Liver (tissue), 8 donors: ENCODE measurements at regions not wholly inside any gene's neighbourhood (a gene's known extent, or its start where the extent isn't known, plus 50 kb on each side); places are given as distances from the start of the nearest gene placed in this dataset.

ENCODE experiments used
- DNase-seq: peaks from one replicate; pipeline ENCODE4 v3.0.0-alpha.2; 2017; ENCODE audit warnings: low spot score
- H3K27ac ChIP-seq, 2 donors: one replicate each; pipeline ENCODE4 v1.7.0; 2013; ENCODE audit warnings: inconsistent platforms in 2 of 2, low read length in 2 of 2, control low read depth in 1 of 2, low read depth in 1 of 2, mild to moderate bottlenecking in 1 of 2
- H3K27me3 ChIP-seq, 4 donors: one replicate each; pipeline versions ENCODE4 v1.6.1 to v1.7.0; 2013; ENCODE audit warnings: low read length in 3 of 4, inconsistent platforms in 1 of 4, mild to moderate bottlenecking in 1 of 4, moderate library complexity in 1 of 4; ENCODE audit not compliant: control insufficient read depth in 4 of 4, insufficient read depth in 4 of 4
- H3K36me3 ChIP-seq, 4 donors: one replicate each; pipeline versions ENCODE4 v1.6.1 to v1.7.0; 2013; ENCODE audit warnings: low read length in 3 of 4, mild to moderate bottlenecking in 3 of 4, low read depth in 1 of 4, moderate library complexity in 1 of 4; ENCODE audit not compliant: control insufficient read depth in 4 of 4, insufficient read depth in 3 of 4
- H3K4me1 ChIP-seq, 4 donors: one replicate each; pipeline versions ENCODE4 v1.6.1 to v1.7.0; 2013; ENCODE audit warnings: low read length in 3 of 4, mild to moderate bottlenecking in 3 of 4, moderate library complexity in 1 of 4; ENCODE audit not compliant: control insufficient read depth in 4 of 4, insufficient read depth in 4 of 4
- H3K4me3 ChIP-seq, 3 donors: one replicate each; pipeline versions ENCODE4 v1.6.1 to v1.7.0; 2013; ENCODE audit warnings: low read length in 3 of 3, control low read depth in 1 of 3, low read depth in 1 of 3, mild to moderate bottlenecking in 1 of 3
- H3K9ac ChIP-seq, 2 donors: one replicate each; pipeline ENCODE4 v1.7.0; 2013; ENCODE audit warnings: low read length in 2 of 2, mild to moderate bottlenecking in 2 of 2, moderate library complexity in 2 of 2, control low read depth in 1 of 2, low read depth in 1 of 2
- H3K9me3 ChIP-seq, 4 donors: one replicate each; pipeline versions ENCODE4 v1.6.1 to v1.7.0; 2013; ENCODE audit warnings: low read length in 3 of 4; ENCODE audit not compliant: control insufficient read depth in 4 of 4
- EGR1 ChIP-seq, 2 donors: IDR thresholded peaks; 2 replicates each; pipeline ENCODE4 v1.6.1; 2016 to 2018; ENCODE audit warnings: antibody characterized with exemption in 2 of 2, low read depth in 2 of 2
- FOXA1 ChIP-seq: IDR thresholded peaks from 2 replicates; pipeline ENCODE4 v1.6.1; 2016; ENCODE audit warnings: antibody characterized with exemption
- FOXA2 ChIP-seq: IDR thresholded peaks from 2 replicates; pipeline ENCODE4 v1.6.1; 2016; ENCODE audit warnings: antibody characterized with exemption
- GABPA ChIP-seq, 2 donors: IDR thresholded peaks in 1 of 2; conservative IDR thresholded peaks in 1 of 2; 2 replicates each; pipeline ENCODE4 v1.6.1; 2016; ENCODE audit warnings: antibody characterized with exemption in 2 of 2, mild to moderate bottlenecking in 1 of 2, moderate library complexity in 1 of 2
- HNF4A ChIP-seq, 2 donors: conservative IDR thresholded peaks; 2 replicates each; pipeline ENCODE4 v1.6.1; 2016; ENCODE audit warnings: antibody characterized with exemption in 2 of 2, mild to moderate bottlenecking in 2 of 2
- HNF4G ChIP-seq: IDR thresholded peaks from 2 replicates; pipeline ENCODE4 v1.6.1; 2016; ENCODE audit warnings: antibody characterized with exemption
- JUND ChIP-seq, 2 donors: IDR thresholded peaks; 2 replicates each; pipeline ENCODE4 v1.6.1; 2016; ENCODE audit warnings: antibody characterized with exemption in 2 of 2
- NR2F2 ChIP-seq: IDR thresholded peaks from 2 replicates; pipeline ENCODE4 v1.6.1; 2016; ENCODE audit warnings: antibody characterized with exemption
- RAD21 ChIP-seq, 2 donors: IDR thresholded peaks; 2 replicates each; pipeline ENCODE4 v1.6.1; 2016; ENCODE audit warnings: antibody characterized with exemption in 2 of 2, mild to moderate bottlenecking in 2 of 2
- RXRA ChIP-seq, 2 donors: IDR thresholded peaks; 2 replicates each; pipeline ENCODE4 v1.6.1; 2017 to 2018; ENCODE audit warnings: antibody characterized with exemption in 2 of 2, mild to moderate bottlenecking in 1 of 2
- TAF1 ChIP-seq: conservative IDR thresholded peaks from 2 replicates; pipeline ENCODE4 v1.6.1; 2016; ENCODE audit warnings: antibody characterized with exemption, mild to moderate bottlenecking
- YY1 ChIP-seq: IDR thresholded peaks from 2 replicates; pipeline ENCODE4 v1.6.1; 2016; ENCODE audit warnings: antibody characterized with exemption, mild to moderate bottlenecking
- WGBS: extraction: QIAGEN DNeasy Blood & Tissue Kit; methylation state at CpG from one replicate; pipeline ENCODE4 v1.1.7; 2013; 5-methylcytosine and 5-hydroxymethylcytosine counted together
- TF ChIP-seq, protein P1 (sequence below): fragments of 150-350 bp; IDR thresholded peaks from 2 replicates; pipeline ENCODE4 v1.5.1; 2017; ENCODE audit warnings: improper control_type of control experiment, low read depth, low read length; ENCODE audit not compliant: missing input control
- TF ChIP-seq, protein P2 (sequence below): IDR thresholded peaks from 2 replicates; pipeline ENCODE4 v1.6.1; 2016; ENCODE audit warnings: antibody characterized with exemption, mild to moderate bottlenecking
- TF ChIP-seq, protein P3 (sequence below): IDR thresholded peaks from 2 replicates; pipeline ENCODE4 v1.6.1; 2016; ENCODE audit warnings: antibody characterized with exemption
- TF ChIP-seq, protein P4 (sequence below): IDR thresholded peaks from 2 replicates; pipeline ENCODE4 v1.6.1; 2016; ENCODE audit warnings: antibody characterized with exemption
- donor health status: healthy.
- donor health status: healthy.
- donor health status: healthy.
- donor health status: healthy.
- donor health status: healthy.

DNA sequence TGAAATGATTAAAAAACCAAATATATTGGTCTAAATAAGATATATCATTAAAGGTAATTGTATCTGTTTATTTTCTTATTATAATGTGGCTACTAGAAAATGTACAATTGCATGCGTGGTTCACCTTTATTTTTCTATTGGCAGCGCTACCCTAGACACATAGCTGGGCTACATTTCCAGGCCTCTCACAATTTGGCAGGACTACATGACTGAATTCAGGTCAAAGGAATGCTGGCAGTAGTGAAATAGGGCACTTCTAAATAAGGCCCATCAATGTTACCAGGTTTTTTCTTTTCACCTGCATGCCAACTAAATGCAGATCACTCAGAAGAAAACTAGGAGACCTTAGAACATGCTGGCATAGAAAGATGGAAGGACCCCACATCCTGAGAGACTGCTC lies 1072.9 kb upstream of the SLIT2 start:
- Histone ChIP-seq H3K9ac (no peak overlapping the region), H3K27me3 (no peaks in the 10 kb centered on the region), H3K4me3 (no peak overlapping the region), H3K36me3 (no peaks in the 10 kb centered on the region), H3K27ac (no peak overlapping the region), H3K4me1 (no peaks in the 10 kb centered on the region), H3K9me3 (no peaks in the 10 kb centered on the region)
- TF ChIP-seq HNF4G (no peak), EGR1 (IDR thresholded peaks at IDR 0.05; ENCODE audit: low read depth in 2 of 2) (no peak), RXRA (IDR thresholded peaks at IDR 0.05) (no peak), YY1 (no peak), TAF1 (no peak)
- TF ChIP-seq, protein P1, sequence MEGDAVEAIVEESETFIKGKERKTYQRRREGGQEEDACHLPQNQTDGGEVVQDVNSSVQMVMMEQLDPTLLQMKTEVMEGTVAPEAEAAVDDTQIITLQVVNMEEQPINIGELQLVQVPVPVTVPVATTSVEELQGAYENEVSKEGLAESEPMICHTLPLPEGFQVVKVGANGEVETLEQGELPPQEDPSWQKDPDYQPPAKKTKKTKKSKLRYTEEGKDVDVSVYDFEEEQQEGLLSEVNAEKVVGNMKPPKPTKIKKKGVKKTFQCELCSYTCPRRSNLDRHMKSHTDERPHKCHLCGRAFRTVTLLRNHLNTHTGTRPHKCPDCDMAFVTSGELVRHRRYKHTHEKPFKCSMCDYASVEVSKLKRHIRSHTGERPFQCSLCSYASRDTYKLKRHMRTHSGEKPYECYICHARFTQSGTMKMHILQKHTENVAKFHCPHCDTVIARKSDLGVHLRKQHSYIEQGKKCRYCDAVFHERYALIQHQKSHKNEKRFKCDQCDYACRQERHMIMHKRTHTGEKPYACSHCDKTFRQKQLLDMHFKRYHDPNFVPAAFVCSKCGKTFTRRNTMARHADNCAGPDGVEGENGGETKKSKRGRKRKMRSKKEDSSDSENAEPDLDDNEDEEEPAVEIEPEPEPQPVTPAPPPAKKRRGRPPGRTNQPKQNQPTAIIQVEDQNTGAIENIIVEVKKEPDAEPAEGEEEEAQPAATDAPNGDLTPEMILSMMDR, result no peak
- WGBS, result 86% methylated on average over 2 of the region's 2 CpGs
- no peak for DNase-seq

DNA sequence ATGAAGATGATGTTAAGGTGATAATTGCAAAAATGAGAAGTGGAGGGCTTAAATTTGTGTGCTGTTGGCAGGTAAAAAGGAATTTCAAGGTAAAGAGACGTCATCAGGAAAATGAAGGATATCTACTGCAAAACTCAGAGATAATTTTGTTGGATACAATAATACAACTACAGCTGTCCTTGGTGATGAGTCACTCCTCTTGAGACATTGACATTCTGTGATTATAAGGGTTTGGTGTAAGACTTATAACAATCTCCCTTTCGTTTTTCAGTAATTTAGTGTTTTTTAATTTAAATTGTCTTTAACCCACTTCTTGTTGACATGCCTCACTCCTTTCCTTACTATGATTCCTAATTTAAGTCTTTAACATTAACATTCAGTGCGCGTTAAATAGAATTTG lies 1074.1 kb upstream of the SLIT2 start:
- WGBS, result 72% methylated on average over 4 of the region's 4 CpGs
- Histone ChIP-seq H3K36me3 (no peaks in the 10 kb centered on the region), H3K9me3 (no peaks in the 10 kb centered on the region), H3K4me3 (no peak overlapping the region), H3K27me3 (no peaks in the 10 kb centered on the region), H3K4me1 (no peaks in the 10 kb centered on the region), H3K27ac (no peak overlapping the region), H3K9ac (no peak overlapping the region)
- no peak for DNase-seq
- TF ChIP-seq NR2F2 (no peak), GABPA (IDR thresholded peaks at IDR 0.05 in 1 of 2, conservative IDR thresholded peaks at IDR 0.05 in 1 of 2) (no peak), EGR1 (IDR thresholded peaks at IDR 0.05; ENCODE audit: low read depth in 2 of 2) (no peak)

DNA sequence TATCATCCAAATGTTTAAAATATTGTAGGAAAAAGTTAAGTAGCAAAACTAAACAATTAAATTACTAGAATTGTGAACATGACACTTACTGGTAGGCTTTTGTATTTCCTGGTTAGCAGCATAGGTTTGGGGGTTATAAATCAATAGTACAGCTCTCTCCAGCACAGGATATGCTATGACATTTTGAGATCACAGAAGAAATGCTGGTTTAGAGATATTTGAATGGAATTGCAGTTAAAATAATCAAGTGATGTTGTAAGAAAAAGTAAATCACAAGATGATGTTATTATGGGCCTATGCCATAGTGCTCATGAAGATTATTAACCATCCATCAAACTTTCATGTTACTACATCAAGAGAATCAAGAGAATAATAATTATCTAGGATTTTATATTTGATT lies 1079.9 kb upstream of the SLIT2 start:
- TF ChIP-seq HNF4A (conservative IDR thresholded peaks at IDR 0.05) (no peak), FOXA1 (no peak), GABPA (IDR thresholded peaks at IDR 0.05 in 1 of 2, conservative IDR thresholded peaks at IDR 0.05 in 1 of 2) (no peak), JUND (IDR thresholded peaks at IDR 0.05) (no peak), FOXA2 (no peak), HNF4G (no peak), TAF1 (no peak), NR2F2 (no peak), EGR1 (IDR thresholded peaks at IDR 0.05; ENCODE audit: low read depth in 2 of 2) (no peak), RXRA (IDR thresholded peaks at IDR 0.05) (no peak), RAD21 (IDR thresholded peaks at IDR 0.05) (no peak)
- TF ChIP-seq, protein P1, result no peak
- TF ChIP-seq, protein P2, sequence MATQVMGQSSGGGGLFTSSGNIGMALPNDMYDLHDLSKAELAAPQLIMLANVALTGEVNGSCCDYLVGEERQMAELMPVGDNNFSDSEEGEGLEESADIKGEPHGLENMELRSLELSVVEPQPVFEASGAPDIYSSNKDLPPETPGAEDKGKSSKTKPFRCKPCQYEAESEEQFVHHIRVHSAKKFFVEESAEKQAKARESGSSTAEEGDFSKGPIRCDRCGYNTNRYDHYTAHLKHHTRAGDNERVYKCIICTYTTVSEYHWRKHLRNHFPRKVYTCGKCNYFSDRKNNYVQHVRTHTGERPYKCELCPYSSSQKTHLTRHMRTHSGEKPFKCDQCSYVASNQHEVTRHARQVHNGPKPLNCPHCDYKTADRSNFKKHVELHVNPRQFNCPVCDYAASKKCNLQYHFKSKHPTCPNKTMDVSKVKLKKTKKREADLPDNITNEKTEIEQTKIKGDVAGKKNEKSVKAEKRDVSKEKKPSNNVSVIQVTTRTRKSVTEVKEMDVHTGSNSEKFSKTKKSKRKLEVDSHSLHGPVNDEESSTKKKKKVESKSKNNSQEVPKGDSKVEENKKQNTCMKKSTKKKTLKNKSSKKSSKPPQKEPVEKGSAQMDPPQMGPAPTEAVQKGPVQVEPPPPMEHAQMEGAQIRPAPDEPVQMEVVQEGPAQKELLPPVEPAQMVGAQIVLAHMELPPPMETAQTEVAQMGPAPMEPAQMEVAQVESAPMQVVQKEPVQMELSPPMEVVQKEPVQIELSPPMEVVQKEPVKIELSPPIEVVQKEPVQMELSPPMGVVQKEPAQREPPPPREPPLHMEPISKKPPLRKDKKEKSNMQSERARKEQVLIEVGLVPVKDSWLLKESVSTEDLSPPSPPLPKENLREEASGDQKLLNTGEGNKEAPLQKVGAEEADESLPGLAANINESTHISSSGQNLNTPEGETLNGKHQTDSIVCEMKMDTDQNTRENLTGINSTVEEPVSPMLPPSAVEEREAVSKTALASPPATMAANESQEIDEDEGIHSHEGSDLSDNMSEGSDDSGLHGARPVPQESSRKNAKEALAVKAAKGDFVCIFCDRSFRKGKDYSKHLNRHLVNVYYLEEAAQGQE, result no peak
- TF ChIP-seq, protein P3, sequence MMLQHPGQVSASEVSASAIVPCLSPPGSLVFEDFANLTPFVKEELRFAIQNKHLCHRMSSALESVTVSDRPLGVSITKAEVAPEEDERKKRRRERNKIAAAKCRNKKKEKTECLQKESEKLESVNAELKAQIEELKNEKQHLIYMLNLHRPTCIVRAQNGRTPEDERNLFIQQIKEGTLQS, result no peak
- TF ChIP-seq, protein P4, sequence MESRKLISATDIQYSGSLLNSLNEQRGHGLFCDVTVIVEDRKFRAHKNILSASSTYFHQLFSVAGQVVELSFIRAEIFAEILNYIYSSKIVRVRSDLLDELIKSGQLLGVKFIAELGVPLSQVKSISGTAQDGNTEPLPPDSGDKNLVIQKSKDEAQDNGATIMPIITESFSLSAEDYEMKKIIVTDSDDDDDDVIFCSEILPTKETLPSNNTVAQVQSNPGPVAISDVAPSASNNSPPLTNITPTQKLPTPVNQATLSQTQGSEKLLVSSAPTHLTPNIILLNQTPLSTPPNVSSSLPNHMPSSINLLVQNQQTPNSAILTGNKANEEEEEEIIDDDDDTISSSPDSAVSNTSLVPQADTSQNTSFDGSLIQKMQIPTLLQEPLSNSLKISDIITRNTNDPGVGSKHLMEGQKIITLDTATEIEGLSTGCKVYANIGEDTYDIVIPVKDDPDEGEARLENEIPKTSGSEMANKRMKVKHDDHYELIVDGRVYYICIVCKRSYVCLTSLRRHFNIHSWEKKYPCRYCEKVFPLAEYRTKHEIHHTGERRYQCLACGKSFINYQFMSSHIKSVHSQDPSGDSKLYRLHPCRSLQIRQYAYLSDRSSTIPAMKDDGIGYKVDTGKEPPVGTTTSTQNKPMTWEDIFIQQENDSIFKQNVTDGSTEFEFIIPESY, result no peak
- no peaks in the 10 kb centered on the region for H3K27me3 ChIP-seq
- no peak for DNase-seq

More for the DNA sequence above, 1079.9 kb upstream of the SLIT2 start:
- no peaks in the 10 kb centered on the region for H3K36me3 ChIP-seq
- no peak overlapping the region for H3K9ac ChIP-seq
- H3K4me3 ChIP-seq, result no peak overlapping the region
- H3K4me1 ChIP-seq, result no peaks in the 10 kb centered on the region
- no peaks in the 10 kb centered on the region for H3K9me3 ChIP-seq
- no peak overlapping the region for H3K27ac ChIP-seq
